Activated CD8-positive, alpha-beta memory T cell treated with anti-CD3 and anti-CD28 coated beads for 36 hours (primary cell): ENCODE measurements at regions not wholly inside any gene's neighbourhood (a gene's known extent, or its start where the extent isn't known, plus 50 kb on each side); places are given as distances from the start of the nearest gene placed in this dataset.
"Not testable (repeated sequence)": the region's sequence is repeated elsewhere in the genome, so short reads cannot be mapped to it uniquely, and the experiment has no call there.

Experiments used
- CTCF ChIA-PET: fragments of 350-600 bp; sonication (Branson Sonifier 250); formaldehyde crosslinking; loops from one replicate; lab custom pipeline; 2021; ENCODE audit warnings: antibody characterized with exemption; lab: Charles Lee
- POLR2A ChIA-PET: fragments of 350-600 bp; sonication (Branson Sonifier 250); formaldehyde crosslinking; loops from one replicate; lab custom pipeline; 2021; ENCODE audit warnings: antibody characterized with exemption; lab: Charles Lee

- POLR2A ChIA-PET, result no interaction called here
Observed at GRCh38 chr1:222865718-222866117, 50.9 kb downstream of the DISP1 start.

DNA sequence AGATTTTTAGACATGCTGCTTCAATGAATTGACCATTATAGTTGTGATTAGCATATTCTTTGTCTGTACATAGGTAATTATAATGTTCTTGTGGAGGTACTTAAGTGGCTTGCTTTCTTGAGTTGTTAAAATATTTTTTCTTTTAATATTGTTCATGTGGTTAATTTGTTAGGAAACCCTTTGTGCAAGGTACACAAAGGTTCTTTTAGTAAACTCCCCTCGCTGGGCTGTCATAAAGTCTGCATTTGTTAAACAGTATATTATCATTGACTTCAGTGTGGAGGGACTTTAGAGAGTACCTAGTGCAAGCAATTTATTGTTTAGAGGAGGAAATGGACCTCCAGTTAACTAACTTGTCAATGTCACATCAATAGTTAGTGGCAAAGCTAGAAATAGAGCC, 52.5 kb downstream of the DISP1 start:
- CTCF ChIA-PET, result no interaction called here
- POLR2A ChIA-PET, result no interaction called here

More at GRCh38 chr1:222865718-222866117, 50.9 kb downstream of the DISP1 start:
- CTCF ChIA-PET, result no interaction called here

GRCh38 chr1:222876182-222876581, 61.3 kb downstream of the DISP1 start:
- CTCF ChIA-PET, result no interaction called here
- POLR2A ChIA-PET, result no interaction called here

GRCh38 chr1:222877854-222878253, 63.0 kb downstream of the DISP1 start:
- POLR2A ChIA-PET, result no interaction called here
- CTCF ChIA-PET, result no interaction called here

DNA sequence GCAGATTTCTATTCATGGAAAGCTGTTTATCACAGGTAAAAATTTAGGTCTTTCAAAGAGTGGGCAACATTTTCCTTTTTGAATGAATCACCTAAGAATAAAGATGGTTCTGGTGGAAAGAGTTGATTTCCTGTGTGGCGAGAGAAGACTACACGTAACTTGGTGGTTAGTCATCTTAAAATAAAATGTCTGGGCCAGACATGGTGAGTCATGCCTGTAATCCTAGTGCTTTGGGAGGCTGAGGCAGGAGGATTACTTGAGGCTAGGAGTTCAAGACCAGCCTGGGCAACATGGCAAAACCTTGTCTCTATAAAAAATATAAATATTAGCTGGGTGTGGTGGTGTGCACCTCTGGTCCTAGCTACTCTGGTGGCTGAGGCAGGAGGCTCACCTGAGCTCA, 65.7 kb downstream of the DISP1 start:
- POLR2A ChIA-PET, result no interaction called here
- CTCF ChIA-PET, result no interaction called here

GRCh38 chr1:222886194-222886854, 71.5 kb downstream of the DISP1 start:
- POLR2A ChIA-PET, result no interaction called here
- CTCF ChIA-PET, result no interaction called here

DNA sequence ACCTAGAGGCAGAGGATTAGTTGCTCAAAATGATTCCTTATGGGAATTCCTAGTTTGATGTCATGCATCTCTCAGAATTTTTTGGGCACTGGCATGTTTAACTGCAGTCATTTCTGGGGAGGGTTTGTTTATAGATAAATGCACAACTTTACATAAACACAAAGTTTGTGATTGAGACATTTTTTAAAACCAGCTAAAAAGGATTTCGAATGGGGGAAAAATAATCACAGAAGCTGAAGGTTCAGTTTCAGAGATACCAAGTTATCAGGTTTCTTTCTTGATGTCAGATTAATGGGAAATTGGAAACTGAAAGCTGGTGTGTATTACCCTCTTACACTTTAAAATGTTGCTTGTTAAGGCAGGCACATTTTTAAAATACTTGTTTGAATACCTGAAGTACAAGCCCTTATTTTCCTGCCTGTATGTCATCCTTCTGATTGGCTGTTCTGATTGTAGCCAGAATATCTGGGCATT, 72.1 kb downstream of the DISP1 start:
- CTCF ChIA-PET, result no interaction called here
- POLR2A ChIA-PET, result no interaction called here

DNA sequence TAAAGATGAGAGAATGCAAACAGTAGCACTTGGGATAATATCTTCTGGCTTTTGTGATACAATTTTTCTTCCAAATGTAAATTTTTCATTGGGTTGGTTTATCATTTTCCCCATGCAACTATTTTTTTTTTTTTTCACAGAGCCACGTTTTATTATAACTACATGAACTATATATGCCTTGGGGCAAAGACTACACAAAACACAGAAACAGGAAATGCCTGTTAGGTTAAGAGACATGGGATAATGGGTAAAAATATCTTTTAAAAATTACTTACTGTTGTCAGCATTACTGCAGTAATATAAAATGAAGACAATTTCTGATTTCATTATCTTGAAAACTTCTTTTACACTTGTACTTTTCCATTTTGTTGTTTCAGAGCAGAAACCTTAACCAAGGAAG, 74.6 kb downstream of the DISP1 start:
- ChIA-PET CTCF (no interaction called here), POLR2A (no interaction called here)

DNA sequence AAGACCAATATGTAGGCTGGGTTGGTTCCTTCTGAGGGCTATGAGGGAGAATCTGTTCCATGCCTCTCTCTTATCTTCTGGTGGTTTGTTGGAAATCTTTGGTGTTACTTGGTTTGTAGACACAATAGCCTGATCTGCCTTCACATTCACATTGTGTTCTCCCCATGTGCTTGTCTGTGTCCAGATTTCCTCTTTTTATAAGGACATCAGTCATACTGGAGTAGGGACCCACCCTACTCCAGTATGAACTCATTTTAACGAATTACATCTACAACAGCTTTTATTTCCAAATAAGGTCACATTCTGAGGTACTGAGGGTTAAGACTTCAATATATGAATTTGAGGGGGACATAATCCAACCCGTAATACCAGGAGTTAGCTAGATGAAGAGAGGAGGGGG, 75.9 kb downstream of the DISP1 start:
- CTCF ChIA-PET, result no interaction called here
- POLR2A ChIA-PET, result no interaction called here

- CTCF ChIA-PET, result no interaction called here
- POLR2A ChIA-PET, result no interaction called here
Observed at GRCh38 chr1:222891578-222891977, 76.7 kb downstream of the DISP1 start.

- ChIA-PET CTCF (no interaction called here), POLR2A (no interaction called here)
Observed at GRCh38 chr1:222892137-222892769, 77.4 kb downstream of the DISP1 start.

DNA sequence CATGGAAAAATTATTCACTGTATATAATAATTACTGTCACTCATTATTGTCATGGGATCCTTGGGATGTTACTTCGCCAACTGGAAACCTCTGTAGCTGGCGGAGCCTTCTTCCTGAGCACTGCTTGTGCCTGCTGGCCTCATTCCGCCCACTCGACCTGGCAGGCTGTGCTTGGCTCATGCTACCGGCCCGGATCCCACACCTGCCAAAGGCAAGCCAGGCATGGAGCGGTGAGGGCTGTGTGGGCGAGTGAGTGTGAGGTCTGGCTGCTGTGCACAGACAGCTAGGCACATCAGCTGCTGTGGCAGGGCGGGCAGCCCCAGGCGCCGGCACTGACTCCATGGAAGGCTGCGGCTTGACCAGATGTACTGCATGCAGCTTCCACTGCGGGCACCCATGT, 78.4 kb downstream of the DISP1 start:
- POLR2A ChIA-PET, result no interaction called here
- CTCF ChIA-PET, result no interaction called here

GRCh38 chr1:222894331-222894730, 79.5 kb downstream of the DISP1 start:
- CTCF ChIA-PET, result no interaction called here
- POLR2A ChIA-PET, result no interaction called here

DNA sequence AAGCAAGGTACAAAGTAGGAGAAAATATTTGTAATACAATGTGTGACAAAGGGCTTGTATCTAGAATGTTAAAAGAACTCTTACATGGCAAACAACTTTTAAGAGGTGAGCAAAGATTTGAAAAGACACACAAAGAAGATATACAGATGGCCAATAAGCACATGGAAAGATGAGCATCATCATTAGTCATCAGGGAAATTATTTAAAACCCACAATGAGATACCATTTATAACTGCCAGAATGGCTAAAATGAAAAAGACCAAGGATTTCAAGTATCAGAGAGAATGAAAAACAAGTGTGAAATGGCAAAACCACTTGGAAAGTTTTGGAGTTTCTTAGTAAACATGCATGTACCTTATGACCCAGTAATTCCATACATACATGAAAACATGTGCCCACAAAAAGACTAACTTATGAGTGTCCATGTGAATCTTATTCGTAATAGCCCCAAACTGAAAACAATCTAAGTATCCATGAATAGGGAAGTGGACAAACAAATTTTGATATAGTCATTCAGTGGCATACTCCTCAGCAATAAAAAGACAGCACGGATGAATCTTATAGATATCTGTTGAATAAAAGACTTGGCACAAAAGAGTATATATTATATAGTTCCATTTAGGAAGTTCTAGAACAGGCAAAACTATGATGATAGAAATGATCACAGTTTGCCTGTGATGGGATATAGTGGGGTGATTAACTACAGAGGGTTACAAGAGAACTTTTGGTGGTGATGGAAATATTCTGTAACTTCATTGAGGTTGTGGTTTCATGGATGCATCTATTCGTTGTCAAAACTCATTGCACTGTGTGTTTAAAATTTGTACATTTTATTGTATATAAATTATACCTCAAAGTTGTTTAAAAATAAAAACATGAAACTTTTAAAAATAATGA, 82.0 kb downstream of the DISP1 start:
- POLR2A ChIA-PET, result no interaction called here
- CTCF ChIA-PET, result interaction anchor here (0.6 kb wide), 1 partner anchor 1650 kb away, joined by 3 read pairs; no protein-coding TSS in a partner anchor

- POLR2A ChIA-PET, result no interaction called here
- CTCF ChIA-PET, result no interaction called here
Observed at GRCh38 chr1:222897527-222898190, 82.8 kb downstream of the DISP1 start.

- POLR2A ChIA-PET, result no interaction called here
Observed at GRCh38 chr1:222898191-222898527, 83.3 kb downstream of the DISP1 start.

GRCh38 chr1:222899471-222899870, 84.6 kb downstream of the DISP1 start:
- ChIA-PET CTCF (no interaction called here), POLR2A (no interaction called here)

More at GRCh38 chr1:222898191-222898527, 83.3 kb downstream of the DISP1 start:
- CTCF ChIA-PET, result no interaction called here

- ChIA-PET POLR2A (no interaction called here), CTCF (no interaction called here)
Observed at GRCh38 chr1:222904451-222904850, 89.6 kb downstream of the DISP1 start.

- ChIA-PET POLR2A (no interaction called here), CTCF (no interaction called here)
Observed at GRCh38 chr1:222905151-222905550, 90.3 kb downstream of the DISP1 start.

- POLR2A ChIA-PET, CTCF ChIA-PET: not testable (repeated sequence)
Observed at GRCh38 chr1:222906271-222906739, 91.5 kb downstream of the DISP1 start.
